HK-2 (cell line): ENCODE measurements at regions not wholly inside any gene's neighbourhood (a gene's known extent, or its start where the extent isn't known, plus 50 kb on each side); places are given as distances from the start of the nearest gene placed in this dataset.

Source experiments
- DNase-seq: peaks from one replicate; pipeline ENCODE4 v3.0.0-alpha.2; 2018; ENCODE audit not compliant: unreplicated experiment

DNA sequence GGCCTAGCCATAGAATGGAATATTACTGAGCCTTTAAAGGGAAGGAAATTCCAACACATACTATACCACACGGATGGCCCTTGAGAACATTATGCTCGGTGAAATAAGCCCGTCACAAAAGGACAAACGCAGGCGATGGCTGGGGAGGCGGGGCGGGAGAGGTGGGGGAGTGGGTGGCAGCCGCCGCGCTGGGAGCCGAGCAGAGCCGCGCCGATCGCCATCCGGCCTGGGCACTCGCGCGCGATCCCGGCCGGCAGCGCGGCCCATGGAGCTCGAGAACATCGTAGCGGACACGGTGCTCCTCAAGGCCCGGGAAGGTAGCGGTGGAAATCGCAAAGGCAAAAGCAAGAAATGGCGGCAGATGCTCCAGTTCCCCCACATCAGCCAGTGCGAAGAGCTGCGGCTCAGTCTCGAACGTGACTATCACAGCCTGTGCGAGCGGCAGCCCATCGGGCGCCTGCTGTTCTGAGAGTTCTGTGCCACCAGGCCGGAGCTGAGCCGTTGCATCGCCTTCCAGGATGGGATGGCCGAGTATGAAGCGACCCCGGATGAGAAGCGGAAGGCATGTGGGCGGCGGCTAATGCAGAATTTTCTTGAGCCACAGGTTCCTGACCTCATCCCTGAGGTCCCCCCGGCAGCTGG is 140.1 kb downstream of the ZDHHC20 start:
- no peak for DNase-seq

DNA sequence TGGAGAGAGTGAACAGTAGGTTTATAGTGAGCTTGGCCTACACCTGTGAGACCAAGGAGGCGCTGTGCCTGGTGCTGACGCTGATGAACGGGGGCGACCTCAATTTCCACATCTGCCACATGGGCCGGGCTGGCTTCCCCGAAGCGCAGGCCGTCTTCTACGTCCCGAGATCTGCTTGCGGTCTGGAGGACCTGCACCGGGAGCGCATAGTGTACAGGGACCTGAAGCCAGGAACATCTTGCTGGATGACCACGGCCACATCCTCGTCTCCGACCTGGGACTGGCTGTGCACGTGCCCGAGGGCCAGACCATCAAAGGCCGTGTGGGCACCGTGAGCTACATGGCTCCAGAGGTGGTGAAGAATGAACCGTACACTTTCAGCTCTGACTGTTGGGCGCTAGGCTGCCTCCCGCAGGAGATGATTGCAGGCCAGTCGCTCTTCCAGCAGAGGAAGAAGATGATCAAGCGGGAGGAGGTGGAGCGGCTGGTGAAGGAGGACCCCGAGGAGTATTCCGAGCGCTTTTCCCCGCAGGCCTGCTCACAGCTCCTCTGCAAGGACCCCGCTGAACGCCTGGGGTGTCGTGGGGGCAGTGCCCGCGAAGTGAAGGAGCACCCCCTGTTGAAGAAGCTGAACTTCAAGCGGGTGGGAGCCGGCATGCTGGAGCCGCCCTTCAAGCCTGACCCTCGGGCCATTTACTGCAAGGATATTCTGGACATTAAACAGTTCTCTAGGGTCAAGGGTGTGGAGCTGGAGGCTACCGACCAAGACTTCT is 139.0 kb downstream of the ZDHHC20 start:
- no peak for DNase-seq

DNA sequence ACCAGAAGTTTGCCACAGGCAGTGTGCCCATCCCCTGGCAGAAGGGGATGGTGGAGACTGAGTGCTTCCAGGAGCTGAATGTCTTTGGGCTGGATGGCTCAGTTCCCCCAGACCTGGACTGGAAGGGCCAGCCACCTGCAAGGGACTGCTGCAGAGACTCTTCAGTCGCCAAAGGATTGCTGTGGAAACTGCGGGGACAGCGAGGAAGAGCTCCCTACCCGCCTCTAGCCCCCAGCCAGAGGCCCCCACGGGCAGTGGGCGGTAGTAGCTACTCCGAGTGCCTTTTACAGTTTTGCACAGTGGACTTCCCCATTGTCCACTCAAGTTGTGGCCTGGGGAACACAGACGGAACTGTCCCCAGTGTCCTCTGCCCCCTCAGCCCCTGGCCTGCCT is 138.5 kb downstream of the ZDHHC20 start:
- DNase-seq, result no peak

DNA sequence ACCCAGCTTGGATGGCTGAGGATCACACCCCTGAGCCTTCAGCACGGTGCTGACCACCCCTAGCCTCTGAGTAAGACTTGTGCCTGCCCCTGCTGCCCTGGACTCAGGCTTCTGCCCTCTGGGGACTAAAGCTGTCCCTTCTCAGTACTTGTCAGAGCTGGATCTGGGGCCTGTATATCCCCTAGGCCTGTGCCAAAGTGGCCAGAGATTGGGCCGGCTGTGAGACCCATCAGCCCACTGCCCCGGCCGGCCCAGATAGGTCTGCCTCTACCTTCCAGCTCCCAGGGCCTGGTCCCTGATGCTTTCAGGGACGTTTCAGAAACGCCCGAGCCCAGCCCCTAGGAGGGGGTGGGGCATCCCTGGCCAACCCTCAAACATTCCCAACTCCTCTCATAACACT is 137.8 kb downstream of the ZDHHC20 start:
- DNase-seq, result no peak

DNA sequence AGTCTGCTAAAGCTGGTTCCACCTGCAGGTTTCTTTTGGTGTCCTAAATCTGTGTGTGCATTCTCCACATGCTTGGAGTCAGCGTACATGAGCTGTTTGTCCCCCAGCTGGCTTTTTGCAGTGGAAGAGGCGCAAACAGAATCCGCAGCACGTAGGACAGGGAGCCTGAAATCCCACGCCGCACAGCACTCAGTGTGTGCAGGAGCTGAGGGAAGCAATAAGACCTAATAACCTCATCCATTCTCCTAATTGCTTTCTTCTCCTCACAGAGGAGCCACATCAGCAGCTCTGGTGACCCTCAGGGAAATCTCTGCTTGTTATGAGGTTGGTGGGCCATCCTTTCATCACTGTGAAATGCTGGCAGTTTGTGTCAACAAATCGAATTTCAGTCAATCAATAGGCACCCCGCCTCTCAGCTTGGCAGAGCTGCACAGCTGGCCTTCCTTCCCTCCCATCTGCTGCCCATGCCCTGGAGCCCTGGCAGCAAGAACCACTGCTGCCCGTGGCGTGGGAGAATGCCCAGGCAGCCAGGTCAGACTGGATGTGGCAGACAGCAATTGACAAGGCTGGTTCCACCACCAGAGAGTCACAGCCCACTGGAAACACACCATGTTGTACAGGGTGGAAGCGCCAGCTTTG is 136.7 kb downstream of the ZDHHC20 start:
- no peak for DNase-seq
